Fibroblast of skin of right biceps (primary cell): ENCODE measurements at regions not wholly inside any gene's neighbourhood (a gene's known extent, or its start where the extent isn't known, plus 50 kb on each side); places are given as distances from the start of the nearest gene placed in this dataset.

Source experiments
- DNase-seq: peaks from one replicate; pipeline ENCODE4 v3.0.0-alpha.2; 2013

GRCh38 chr9:87086221-87086818, 139.0 kb upstream of the GAS1 start:
- DNase-seq: no peak

GRCh38 chr9:87087197-87087596, 139.9 kb upstream of the GAS1 start:
- no peak for DNase-seq

- no peak for DNase-seq
These were observed 140.9 kb upstream of the GAS1 start for GRCh38 chr9:87088192-87088591.

DNA sequence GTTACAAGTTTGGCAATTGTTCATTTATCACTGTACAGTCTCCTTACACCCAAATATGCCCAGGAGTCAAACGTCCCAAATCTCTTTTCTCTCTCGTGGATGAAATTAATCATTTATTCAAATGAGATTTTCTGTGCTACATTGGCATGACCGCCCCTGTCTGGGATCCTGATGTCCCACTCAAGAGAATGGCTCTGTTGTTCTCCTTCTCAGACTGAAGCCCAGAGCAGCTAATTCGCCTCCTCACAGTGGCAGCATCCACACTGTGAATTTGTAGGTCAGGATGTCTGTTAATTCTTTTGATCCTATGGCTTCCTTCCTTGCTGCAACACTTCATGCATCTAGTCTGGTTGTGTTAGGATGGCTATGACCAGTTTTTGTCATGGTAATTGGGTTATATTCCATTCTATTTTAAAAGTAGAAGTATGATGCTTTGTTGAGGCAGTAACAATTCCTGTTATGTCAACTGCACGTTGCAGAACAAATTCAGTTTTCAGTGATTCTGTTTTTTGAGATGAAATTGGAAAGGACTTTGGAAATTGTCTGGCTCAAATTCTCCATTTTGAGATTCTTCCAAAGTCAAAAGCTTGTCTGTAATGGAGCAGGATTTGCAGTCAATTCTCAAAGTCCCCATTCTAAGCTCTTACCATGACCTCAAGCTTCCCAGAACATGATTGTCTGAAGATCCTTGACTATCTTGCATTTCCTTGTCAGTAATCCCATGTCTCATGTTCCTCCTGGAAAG, 141.5 kb upstream of the GAS1 start:
- no peak for DNase-seq

DNA sequence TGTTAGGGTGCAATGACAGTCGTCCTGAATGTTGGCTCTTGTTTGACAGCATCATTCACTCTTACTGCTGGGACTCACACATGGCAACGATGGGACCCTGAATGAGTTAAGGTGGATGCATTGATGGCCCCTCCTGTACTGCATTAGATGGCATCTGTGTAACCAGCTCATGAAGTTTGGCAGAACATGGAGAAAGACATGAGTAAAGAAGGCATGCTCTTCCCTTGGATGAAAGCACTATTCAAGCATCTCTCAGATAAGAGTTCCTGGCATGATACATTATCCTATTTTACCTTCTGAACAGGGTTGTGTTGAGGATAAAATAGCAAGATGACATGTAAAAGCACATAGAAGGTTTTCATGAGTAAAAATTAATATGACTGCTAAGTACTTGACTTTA, 142.2 kb upstream of the GAS1 start:
- DNase-seq: no peak

DNA sequence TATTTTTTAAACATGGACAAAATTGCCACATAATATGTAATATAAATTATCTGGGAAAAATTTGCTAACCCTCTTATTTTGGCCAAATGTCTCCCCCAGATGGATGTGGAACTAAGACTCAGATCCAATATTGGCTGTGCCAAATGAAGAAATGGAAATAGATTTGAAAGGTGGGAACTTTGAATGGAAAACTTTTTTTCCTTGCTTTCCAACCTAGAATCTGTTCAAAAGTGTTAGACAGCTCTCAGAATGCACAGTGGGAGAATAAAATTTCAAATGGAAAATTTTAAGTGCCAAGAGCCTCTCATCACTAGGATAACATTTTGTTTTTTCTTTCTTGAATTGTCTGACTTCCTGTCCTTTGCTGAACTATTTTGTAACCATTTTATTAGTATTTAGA, 142.6 kb upstream of the GAS1 start:
- DNase-seq: no peak

DNA sequence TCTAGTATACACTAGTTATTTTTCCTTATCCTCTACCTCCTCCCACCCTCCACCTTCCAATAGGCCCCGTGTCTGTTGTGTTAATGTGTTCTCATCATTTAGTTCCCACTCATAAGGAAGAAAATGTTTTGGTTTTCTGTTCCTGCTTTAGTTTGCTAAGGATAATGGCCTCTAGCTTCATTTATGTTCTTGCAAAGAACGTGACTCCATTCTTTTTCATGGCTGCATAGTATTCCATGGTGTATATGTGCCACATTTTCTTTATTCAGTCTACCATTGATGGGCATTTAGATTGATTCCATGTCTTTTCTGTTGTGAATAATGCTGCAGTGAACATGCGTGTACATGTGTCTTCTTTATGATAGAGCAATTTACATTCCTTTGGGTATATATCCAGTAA, 146.5 kb upstream of the GAS1 start:
- no peak for DNase-seq

- DNase-seq: no peak
These were observed 148.6 kb upstream of the GAS1 start for GRCh38 chr9:87095951-87096350.

GRCh38 chr9:87096506-87096905, 149.2 kb upstream of the GAS1 start:
- DNase-seq: no peak

GRCh38 chr9:87097238-87097637, 149.9 kb upstream of the GAS1 start:
- DNase-seq: no peak

GRCh38 chr9:87099407-87099806, 152.1 kb upstream of the GAS1 start:
- no peak for DNase-seq

- DNase-seq: no peak
These were observed 152.7 kb upstream of the GAS1 start for GRCh38 chr9:87100001-87100400.

DNA sequence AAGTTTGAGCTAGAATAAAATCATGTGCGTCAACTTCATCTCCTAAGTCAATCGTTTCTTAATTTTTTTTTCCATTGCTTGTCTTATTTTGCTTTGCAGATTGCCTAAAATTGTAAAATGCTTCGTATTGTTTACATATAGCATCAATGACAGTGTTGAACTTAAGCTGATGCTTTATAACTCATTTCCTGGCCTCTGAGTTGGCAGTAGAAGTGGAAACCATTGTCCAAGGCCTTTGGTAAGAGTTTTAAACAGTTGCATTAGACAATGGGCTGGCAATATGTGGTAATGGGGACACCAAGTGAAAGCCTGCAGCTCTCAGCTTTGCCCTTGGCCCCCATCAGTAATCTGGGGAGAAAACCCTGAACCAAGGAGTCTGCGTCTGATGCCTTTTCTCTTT, 154.8 kb upstream of the GAS1 start:
- no peak for DNase-seq

GRCh38 chr9:87107072-87107471, 159.8 kb upstream of the GAS1 start:
- peak; percentile 84 for DNase-seq

DNA sequence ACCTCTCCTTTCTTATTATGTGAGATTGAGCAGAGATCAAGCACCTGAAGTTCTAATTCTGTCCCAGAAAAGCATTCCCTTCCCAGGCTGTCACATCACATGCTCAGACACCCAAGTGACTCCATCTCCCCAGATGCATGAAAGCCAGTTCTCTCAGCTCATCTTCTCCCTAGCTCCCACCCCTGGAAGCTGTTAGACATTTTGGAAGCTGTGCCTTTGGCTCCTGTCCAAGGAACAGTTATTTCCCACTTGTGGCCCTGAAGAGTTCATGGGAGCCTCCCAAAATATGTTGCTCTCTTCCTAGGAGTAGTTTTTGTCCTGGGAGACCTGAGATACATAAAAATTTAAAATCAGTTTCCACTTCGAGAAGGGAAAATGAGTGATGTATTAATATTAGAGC, 161.4 kb upstream of the GAS1 start:
- DNase-seq: peak; percentile 38

GRCh38 chr9:87109231-87109631, 161.9 kb upstream of the GAS1 start:
- peak; percentile 76 for DNase-seq

DNA sequence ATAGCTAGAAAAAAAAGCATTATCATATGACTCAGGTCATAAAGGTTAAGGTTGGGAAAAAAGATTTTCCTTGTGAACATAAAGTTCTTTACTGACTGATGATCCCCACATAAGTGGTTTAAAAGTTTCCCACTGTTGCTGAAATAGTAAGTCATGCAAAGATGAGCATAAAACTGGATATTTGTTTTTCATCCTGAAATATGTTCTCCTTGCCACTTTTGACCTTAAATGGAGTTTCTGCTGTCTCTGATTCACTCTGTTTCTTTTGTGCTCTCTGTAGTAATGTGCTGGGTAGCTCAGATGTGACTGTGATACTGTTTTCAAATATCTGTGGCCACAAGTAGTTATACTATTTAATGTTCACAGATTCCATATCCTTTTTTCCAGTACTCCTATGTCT, 162.5 kb upstream of the GAS1 start:
- DNase-seq: peak; percentile 92

GRCh38 chr9:87111010-87111409, 163.7 kb upstream of the GAS1 start:
- DNase-seq: no peak

DNA sequence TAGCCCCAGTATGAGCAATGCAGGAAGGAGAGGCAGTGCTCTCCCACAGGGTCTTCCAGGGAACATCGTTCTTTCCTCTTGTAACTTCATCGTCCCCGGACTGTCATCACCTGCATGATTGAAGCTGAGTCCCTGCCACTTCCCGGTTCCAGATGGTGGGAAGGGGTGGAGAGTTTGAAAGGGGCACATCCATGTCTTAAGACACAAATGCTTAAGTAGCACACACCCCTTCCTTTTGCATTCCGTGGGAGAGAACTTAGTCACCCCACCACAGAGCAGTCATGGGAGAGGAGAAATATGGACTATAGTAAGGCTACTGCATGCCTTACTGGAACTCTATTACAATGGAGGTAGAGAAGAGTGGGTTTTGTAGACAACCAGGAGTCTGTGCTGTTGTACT, 165.3 kb upstream of the GAS1 start:
- DNase-seq: peak; percentile 99

DNA sequence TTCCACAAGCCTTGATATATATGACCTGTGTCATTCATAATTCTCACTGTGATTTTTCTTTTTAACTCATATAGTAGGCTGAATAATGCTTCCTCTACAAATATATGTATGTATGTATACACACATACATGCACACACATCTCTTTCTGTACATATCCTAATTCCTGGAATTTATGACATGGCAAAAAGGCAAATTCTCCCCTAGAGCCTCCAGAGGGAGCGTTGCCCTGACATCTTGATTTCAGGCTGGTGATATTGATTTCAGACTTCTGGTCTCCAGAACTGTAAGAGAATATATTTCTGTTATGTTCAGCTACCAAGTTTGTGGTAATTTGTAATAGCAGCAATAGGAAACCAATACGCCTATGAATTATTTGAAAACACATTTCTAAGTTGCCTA, 166.6 kb upstream of the GAS1 start:
- DNase-seq: peak; percentile 56

GRCh38 chr9:87115785-87116184, 168.5 kb upstream of the GAS1 start:
- peak; percentile 42 for DNase-seq

- DNase-seq: no peak
These were observed 169.2 kb upstream of the GAS1 start for GRCh38 chr9:87116492-87116891.

DNA sequence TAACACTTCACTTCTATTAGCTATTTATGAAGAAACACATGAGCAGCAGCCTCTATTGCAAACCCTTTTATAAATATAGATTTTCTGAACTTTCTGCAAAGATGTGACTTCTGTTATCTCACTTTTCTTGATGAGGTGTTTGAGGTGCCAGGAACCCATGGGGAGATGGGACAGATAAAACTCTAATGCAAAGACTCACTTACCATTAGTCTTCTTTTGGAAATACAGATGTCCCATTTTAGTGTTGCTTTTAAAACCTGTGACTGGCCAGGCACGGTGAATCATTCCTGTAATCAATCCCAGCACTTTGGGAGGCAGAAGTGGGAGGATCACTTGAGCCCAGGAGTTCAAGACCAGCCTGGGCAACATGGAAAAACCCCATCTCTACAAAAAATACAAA, 171.3 kb upstream of the GAS1 start:
- no peak for DNase-seq

DNA sequence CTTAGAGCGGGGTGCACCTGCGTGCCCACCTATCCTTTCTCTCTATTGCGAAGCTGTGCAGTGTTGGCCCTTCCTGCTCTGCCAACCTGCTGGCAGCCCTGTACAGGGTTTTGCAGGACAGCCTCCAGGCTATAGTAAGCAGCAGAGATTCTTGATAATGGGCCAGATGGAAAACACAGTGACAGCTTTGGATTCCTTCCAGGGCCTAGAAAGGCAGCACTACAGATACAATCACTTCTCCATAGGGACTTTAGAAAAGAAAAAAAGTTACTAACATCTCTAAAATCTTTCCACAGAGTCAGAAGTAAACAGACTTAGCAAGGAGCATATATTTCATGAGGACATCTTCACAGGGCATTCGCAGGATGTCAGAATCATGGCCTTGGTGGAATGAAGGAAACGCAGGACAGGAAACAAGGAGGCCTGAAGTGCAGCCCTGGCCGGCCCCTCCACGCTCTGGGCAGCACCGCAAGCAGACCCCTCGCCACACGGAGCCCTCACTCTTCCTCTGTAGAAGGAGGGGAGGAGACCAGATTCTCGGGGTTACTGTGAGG, 172.1 kb upstream of the GAS1 start:
- peak; percentile 93 for DNase-seq

- no peak for DNase-seq
These were observed 173.3 kb upstream of the GAS1 start for GRCh38 chr9:87120610-87121009.
